HG03354 (cell line): ENCODE measurements at regions not wholly inside any gene's neighbourhood (a gene's known extent, or its start where the extent isn't known, plus 50 kb on each side); places are given as distances from the start of the nearest gene placed in this dataset.

ENCODE experiments used
- ATAC-seq: cut with Tn5 transposase; IDR thresholded peaks from one replicate; pipeline ENCODE4 v1.9.1; 2021; ENCODE audit warnings: mild to moderate bottlenecking; ENCODE audit not compliant: unreplicated experiment, poor library complexity, severe bottlenecking

- no peak for ATAC-seq
Measured at GRCh38 chr7:145951566-145951965, 165.0 kb upstream of the CNTNAP2 start.

- no peak for ATAC-seq
Measured at GRCh38 chr7:145928937-145929336, 187.7 kb upstream of the CNTNAP2 start.

GRCh38 chr7:145919712-145920111 is 196.9 kb upstream of the CNTNAP2 start:
- no peak for ATAC-seq

- no peak for ATAC-seq
Measured at GRCh38 chr7:145916776-145917175, 199.8 kb upstream of the CNTNAP2 start.

GRCh38 chr7:145915679-145916078 is 200.9 kb upstream of the CNTNAP2 start:
- no peak for ATAC-seq

GRCh38 chr7:145909991-145910513 is 206.5 kb upstream of the CNTNAP2 start:
- peak; percentile 89 for ATAC-seq

GRCh38 chr7:145903658-145904057 is 212.9 kb upstream of the CNTNAP2 start:
- no peak for ATAC-seq

- ATAC-seq, result no peak
Measured at GRCh38 chr7:145902123-145902522, 214.5 kb upstream of the CNTNAP2 start.

- no peak for ATAC-seq
Measured at GRCh38 chr7:145899938-145900337, 216.7 kb upstream of the CNTNAP2 start.

- no peak for ATAC-seq
Measured at GRCh38 chr7:145893925-145894535, 222.6 kb upstream of the CNTNAP2 start.

GRCh38 chr7:145884716-145885514 is 231.7 kb upstream of the CNTNAP2 start:
- ATAC-seq, result no peak

- no peak for ATAC-seq
Measured at GRCh38 chr7:145876376-145876775, 240.2 kb upstream of the CNTNAP2 start.

- no peak for ATAC-seq
Measured at GRCh38 chr7:145875267-145875666, 241.3 kb upstream of the CNTNAP2 start.

- ATAC-seq, result no peak
Measured at GRCh38 chr7:145868935-145869334, 247.7 kb upstream of the CNTNAP2 start.

- ATAC-seq, result no peak
Measured at GRCh38 chr7:145862212-145862611, 254.4 kb upstream of the CNTNAP2 start.

GRCh38 chr7:145860809-145861208 is 255.8 kb upstream of the CNTNAP2 start:
- ATAC-seq, result peak; percentile 58

- ATAC-seq, result no peak
Measured at GRCh38 chr7:145850636-145851035, 266.0 kb upstream of the CNTNAP2 start.

- ATAC-seq, result no peak
Measured at GRCh38 chr7:145848691-145849090, 267.9 kb upstream of the CNTNAP2 start.

GRCh38 chr7:145845345-145845744 is 271.3 kb upstream of the CNTNAP2 start:
- no peak for ATAC-seq

- no peak for ATAC-seq
Measured at GRCh38 chr7:145839814-145840213, 276.8 kb upstream of the CNTNAP2 start.

GRCh38 chr7:145831616-145832206 is 284.9 kb upstream of the CNTNAP2 start:
- no peak for ATAC-seq
